GM19397 (cell line): ENCODE measurements at regions not wholly inside any gene's neighbourhood (a gene's known extent, or its start where the extent isn't known, plus 50 kb on each side); places are given as distances from the start of the nearest gene placed in this dataset.

ENCODE experiments used
- ATAC-seq: cut with Tn5 transposase; IDR thresholded peaks from one replicate; pipeline ENCODE4 v1.9.1; 2021; ENCODE audit warnings: mild to moderate bottlenecking, moderate library complexity; ENCODE audit not compliant: unreplicated experiment

DNA sequence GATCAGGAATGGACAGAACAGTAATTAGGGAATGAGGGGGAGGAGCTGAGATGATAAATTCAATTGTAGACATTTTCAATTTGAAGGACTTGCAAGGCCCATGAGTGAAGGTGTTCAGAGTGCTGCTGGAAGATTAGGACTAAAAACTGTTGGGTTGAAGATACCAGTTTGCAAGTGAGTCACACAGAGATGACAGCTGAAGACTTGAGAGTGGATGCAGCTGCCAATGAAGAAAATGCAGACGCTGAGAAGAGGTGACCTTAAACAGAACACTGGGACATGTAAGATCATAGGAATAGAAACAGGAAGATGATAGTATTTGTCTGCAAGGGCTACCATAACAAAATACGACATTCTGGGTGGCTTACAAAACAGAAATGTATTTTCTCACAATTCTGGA is 1716.5 kb upstream of the SLC10A2 start:
- ATAC-seq: no peak

DNA sequence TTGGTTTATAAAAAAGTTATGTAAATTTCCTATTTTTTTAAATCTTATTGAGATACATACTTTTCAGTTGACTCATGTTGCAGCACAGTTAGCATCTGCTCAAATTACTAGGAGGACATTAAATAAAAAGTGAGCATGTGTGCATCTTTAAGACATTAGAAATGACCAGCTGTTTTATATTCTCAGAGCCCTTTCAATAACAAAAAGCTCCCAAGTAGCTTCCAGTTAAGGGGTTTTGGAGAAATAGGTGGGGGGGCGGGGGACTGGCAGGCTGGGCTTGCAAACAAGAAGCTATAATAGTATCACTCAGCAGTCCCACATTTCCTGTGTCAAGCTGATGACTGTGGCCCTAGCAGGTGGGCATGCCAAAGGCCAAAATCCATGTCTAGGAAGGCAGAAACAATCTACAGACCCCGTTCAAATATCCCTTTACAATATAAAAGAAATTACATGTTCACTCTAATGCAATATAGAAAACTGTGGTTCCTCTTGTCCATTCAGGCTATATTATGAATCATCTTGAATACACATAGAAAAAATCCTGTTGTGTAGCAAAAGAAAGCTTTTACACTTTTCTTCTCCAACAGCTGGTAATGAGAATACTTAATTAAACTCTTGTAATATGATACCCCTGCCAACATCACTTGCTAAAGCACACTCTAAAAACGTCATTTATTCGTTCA is 1713.2 kb upstream of the SLC10A2 start:
- ATAC-seq: no peak

DNA sequence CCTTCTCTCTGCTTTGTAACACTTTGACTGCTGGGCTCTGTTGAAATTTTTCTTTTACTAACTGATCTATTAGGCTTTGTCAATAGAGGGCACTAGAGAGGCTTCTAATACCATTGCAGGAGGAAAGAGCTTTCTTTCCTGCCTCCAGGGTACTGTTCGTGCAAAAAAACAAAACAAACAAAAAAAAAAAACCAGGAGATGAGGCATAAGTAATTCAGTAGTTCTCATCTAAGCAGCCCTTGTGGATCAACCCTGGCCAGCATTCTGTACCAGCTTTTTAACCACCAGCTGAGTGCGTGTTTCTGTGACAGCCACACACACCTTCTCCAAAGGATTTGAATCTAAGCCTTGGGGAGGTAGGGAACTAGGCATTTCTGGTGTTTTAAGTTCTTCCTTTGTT is 1707.6 kb upstream of the SLC10A2 start:
- no peak for ATAC-seq

DNA sequence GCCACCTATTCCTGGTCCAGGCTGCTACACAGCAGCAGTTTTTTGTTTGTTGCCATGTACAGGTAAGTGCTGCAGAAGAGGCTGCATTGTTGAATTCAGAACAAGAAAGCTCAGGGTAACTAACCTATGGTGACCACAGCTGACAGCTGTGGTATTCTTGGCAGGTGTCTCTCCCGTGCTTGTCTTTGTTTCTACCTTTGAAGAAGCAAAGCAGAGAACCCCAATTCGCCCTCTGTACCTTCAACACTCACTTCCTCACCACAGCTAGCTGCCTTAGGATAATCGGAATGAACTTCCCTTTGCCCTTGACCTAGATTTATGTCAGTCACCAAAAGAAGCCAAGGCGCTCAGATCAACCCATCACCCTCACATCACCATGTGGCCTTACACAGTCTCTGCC is 1703.3 kb upstream of the SLC10A2 start:
- no peak for ATAC-seq

DNA sequence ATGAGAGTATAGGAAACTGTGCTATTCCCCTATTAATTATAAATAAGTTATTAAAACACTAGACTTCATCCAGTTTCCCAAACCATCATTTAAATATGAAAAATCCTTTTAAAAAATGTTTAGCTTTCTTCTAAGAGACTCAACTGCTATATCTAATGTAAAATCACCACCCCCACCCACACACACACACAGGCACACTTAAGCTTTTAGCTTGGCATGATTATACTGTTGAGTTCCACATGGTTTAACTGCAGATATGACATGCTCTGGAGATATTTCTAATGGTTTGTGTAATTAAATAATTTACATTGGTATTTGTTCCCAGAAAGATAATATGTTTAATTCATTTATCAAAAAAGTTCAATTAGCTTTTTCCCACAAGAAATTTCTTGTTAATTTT is 1700.1 kb upstream of the SLC10A2 start:
- ATAC-seq: no peak

DNA sequence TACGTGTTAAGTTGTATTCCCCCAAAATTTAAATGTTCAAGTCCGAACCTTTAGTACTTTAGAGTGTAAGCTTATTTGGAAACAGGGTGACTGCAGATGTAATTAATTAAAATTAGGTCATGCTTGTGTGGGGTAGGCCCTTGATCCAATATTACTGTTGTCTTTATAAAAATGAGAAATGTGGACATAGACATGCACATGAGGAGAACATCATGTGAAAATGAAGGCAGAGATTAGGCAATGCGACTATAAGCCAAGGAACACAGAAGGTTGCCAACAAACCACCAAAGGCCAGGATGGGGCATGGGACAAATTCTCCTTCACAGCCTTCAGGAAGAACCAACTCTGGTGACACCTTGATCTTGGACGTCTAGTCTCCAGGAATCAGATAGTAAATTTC is 1698.4 kb upstream of the SLC10A2 start:
- no peak for ATAC-seq

DNA sequence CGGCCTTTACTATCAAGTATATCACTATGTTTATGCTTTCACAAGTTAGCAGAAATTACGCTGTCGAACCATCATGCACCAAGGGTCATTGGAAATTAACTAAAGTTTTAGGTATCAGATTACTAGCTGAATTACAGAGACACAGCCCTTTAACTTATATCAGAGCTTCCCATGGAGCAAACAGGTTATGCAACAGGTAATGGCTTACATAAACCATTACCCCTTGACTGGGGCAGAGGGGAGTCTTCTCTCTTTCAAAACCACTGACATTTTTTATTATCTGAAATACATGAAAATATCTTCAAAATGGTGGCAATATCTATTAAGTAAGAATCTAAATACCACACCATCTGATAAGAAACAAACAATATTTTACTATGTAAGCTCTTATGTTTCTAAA is 1692.9 kb upstream of the SLC10A2 start:
- no peak for ATAC-seq

DNA sequence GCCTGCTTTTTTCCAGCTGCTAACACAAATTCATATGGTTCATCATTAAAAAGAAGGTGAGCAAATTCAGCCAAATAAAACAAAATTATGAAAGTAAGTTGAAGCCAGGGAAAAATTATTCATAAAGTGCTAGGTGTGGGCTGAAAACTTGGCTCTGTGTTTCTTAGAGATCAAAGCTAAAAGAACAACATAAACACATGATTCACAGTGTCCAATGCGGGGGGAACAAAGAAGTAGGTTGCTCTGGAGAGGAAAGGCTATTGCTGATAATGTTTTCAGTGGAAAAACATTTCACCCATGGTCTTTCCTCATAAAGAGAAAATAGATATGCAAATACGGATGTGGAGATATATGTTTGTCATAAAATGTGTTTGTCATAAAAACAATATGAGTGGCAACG is 1691.5 kb upstream of the SLC10A2 start:
- ATAC-seq: no peak

DNA sequence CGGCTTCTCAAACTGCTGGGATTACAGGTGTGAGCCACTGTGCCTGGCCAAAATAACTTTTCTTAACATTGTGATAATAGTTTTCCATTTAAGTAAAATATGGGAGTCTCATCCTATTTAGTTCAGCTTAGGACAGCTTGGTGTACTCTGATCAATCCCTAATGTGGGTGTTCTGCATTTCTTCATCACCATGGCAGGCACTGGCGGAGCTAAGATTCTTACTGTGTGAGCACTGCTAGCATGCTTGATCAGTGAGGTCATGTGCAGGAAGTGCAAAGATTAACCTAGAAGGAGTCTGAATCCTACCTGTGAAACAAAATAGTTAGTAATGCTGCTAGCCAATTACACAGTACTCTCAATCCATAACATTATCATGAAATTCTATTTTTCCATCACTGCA is 1684.2 kb upstream of the SLC10A2 start:
- no peak for ATAC-seq

DNA sequence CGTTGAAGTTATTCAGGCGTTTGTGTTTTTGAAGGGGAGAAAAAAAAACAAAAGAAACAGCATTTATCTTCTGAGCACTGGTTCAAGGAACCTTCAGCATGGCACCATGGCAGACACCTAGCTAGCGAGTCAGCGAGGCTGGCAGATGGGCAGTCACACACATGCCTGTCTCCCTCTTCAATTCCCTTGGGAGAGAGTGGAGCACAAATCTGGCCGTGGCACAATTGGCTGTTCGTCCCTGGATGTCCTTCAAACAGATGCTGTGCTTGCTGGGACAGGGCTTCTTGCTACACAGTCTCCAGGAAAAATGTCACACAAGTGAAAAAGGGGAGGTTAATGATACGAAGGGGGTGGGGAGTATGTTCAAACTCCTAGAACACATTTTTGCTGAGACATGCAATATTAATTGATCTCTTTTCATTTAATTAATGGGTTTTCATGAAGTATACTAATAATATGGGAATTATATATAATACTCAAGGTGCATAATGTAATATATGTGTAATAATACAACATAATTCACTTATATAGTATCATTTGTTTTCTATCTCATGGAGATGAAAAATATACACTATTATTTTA is 1674.5 kb upstream of the SLC10A2 start:
- no peak for ATAC-seq

DNA sequence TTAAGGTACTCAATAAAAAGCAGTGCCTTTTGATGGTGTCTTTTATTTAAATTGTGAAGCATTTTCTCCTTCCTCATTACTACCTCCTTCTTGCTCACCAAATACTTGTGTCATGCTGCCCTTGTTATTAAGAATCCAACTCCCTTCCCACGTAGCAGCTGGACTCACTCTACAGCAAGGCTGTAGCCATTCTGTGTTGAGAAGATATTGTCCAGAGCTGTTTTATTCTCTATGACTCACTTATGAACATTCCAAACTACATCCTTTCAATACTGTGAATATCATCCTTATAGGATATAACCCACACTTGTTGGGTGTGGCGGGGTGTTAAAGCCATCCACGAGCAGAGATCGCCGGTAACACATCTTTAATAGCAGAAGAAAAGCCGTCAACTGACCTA is 1671.5 kb upstream of the SLC10A2 start:
- no peak for ATAC-seq

DNA sequence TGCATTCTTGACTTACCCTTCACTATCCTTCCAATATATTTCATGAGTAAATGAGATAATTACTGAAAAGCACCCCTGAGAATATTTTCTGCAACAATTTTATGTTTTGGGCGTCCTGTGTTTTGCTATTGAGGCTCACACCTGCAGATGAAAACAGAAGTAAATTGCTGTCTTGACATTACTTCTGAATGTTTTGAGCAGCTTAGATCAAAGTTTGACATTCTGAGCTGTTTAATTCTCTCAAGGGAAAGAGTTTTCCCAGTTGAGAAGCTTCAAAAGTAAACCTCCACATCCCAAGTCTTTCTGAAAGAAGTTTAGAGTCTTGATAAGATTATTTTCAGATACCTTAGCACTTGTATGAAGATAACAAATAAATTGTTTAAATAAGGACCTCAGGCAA is 1667.2 kb upstream of the SLC10A2 start:
- ATAC-seq: no peak

DNA sequence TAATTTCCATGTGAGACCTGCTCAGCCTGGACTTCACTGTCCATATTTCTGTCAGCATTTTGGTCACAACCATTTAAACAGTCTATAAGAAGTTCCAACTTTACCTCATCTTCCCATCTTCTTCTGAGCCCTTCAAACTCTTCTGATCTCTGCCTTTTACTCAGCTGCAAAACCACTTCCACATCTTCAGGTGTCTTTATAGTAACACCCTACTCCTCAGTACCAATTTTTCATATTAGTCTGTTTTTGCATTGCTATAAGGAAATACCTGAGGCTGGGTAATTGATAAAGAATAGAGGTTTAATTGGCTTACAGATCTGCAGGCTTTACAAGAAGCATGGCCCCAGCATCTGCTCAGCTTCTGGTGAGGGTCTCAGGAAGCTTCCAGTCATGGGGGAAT is 1648.9 kb upstream of the SLC10A2 start:
- no peak for ATAC-seq

DNA sequence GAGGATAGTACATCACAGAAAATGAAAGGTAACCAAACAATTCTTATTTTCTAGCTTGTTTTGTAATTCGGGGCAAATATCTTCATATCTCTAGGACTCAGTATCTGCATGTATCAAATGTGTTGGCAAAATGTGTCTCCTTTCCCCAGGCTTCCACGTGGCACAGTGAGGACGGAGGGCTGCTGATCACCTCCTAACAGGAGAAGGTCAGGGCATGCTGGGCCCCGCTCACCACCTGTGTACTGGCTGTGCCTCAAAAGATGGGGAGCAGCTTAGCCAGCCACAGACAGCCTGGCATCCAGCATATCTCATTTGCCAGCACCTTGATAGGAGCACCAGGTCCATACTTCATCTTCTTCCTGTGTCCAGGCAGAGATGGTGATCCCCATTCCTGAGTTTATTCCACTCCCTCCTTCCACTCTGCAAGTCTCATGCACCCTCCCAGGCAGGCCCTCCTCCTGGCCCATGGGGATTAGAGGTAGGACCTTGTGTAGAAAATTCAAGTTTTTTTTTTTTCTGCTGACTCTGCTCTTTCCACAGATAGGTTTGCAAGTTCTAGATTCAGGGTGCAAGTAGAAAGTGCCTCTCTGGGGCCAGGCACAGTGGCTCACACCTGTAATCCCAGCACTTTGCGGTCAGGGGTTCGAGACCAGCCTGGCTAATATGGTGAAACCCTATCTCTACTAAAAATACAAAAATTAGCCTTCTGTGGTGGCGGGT is 1639.0 kb upstream of the SLC10A2 start:
- no peak for ATAC-seq

DNA sequence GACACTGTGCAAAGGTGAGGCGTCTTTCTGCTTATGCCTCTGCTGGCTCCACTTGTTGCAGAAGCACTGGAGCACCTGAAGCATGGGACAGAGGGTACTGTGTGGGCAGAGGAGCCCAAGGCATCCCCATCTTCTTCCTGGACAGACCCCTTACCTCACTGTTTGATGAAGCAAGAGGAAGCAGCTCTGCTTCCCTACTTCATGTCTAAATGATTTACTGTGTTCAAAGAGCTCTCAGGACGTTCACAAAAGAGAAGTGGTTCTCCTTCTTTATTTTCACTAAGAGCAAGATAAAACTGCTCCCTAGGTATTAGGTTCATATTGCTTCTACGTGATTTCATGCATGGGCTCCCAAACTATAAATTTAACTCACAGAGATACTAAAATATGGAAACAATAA is 1635.4 kb upstream of the SLC10A2 start:
- ATAC-seq: no peak

DNA sequence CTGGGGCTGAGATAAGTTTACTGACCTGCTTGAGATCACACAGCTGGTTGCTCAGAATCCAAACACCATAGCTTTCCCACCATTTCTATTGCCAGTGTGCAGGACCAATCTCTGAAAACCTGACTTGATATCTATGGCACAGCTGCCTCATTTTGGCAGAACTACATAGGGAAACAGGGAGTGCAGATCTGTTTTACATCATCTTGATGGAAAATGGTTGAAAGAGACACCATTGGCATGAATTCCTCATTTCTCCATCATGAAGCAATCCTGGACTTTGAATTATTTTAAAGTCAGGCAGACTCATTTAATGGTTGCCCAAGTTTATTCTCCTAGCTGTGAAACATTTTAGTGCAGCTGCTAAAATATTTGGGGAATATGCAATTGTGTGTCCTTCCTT is 1628.2 kb upstream of the SLC10A2 start:
- no peak for ATAC-seq

DNA sequence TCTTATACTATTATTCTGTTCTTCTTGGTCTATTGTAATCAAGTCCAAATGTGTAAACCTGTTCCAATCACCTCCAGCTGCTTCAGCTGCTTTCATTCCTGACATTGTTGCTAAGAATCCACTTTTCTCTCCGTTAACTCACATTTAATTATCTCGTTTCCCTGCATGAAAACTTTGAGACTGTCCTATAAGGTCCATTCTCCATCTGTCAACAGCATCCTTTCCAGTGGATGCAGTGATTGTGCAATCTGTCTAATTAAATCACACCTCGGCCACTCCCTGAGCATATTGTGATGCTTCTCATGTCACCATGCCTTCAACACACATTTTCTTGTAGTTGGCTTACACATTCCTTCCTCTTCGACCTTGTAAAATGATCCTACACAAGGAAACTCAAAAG is 1626.9 kb upstream of the SLC10A2 start:
- no peak for ATAC-seq

DNA sequence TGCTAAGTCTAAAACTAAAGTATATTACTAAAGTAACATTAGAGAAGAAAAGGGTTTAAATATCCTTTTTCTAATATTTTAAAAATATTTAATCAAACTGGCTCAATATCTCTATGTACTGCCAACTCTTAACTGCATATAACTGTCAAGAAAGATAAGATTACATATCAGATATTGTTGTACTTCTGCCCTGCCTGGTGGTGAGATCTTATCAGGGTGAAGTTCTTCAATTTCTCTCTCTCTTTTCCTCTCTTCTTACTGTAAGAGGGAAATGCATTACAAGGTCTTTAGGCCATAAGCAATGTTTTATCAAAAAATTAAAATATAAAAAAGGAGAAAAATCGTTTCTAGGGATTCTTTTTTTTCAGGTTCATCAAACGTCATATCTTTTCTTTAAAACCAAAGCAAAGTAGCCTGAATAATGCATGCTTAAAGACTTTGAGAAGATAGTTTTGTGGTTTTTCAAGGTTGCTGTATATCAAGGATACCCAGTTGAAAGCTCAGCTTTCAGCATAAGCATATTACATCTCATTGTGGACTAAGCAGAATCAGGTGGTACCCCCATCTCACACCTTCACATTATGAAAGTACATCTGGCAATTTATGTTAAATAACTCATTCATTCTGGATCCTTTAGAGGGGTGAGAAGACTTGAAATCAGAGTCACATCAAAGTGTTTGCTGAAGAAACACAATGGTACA is 1625.7 kb upstream of the SLC10A2 start:
- ATAC-seq: no peak

DNA sequence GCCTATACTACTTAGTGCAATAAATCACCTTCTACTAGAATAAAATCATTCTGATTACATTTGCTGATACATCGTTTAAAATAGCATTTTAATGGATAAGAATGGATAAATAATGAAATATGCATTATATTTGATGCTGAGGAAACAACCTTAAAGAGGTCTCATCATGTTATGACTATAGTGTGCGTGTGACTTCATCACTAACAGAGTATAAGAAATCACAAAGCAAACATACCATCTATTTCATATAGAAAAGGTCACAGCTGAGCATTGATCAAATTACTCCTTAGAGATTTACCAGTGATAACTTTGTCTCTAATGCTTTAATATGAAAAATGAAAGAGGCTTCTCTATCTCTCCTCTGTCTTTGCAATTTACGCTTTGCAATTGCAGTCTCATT is 1620.3 kb upstream of the SLC10A2 start:
- no peak for ATAC-seq

DNA sequence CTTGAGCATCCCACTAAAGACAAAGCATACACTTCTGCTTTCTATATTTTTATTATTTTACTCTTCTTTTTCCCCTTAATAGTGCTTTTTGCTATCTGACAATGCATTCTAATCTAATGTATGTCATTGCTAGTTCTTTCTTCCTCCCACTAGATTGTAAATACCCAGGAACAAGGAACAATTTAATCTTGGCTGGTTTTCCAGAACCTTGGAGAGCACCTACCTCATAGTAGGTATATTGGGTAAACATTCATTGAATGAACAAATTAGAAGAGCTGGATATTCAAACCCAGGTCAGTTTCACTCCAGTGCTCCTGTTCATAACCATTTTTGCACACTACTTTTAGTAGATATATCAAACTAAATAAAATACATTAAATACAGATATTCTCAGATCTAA is 1617.6 kb upstream of the SLC10A2 start:
- ATAC-seq: no peak

DNA sequence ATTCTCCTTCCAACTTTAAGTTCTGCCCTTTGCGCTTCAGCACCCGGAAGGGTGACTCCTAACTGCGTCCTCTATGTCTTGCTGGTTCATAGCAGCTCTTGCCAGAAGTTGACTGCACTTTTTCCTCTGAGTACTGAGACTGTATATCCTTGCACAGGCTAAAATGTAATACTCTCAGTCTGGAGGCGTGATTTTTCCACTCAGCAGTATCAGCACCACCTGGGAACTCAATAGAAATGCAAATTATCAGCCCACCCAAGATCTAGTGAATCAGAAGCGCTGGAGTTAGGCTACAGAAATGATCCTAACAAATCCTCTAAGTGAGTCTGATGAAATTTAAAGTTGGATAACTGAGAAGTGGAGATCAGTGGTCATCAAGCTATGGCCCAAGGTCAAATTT is 1611.9 kb upstream of the SLC10A2 start:
- no peak for ATAC-seq

DNA sequence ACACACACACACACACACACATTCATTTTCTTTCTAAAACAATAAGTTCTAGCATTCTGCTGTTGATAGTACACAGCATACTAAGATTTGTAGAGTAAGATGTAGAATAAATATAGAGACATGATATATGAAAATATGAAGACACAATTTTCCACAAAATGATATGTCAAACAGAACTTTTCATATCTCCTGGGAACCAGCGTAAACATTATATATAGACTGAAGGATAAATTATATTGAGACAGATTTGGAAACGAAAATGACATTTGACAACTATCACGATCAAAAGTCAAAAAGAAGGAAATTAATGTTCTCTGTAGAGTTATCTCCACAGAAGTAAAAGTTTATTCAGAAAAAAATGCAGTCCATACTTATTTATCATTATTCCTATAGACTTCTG is 1605.7 kb upstream of the SLC10A2 start:
- ATAC-seq: no peak
